OCI-LY7 (cell line): ENCODE measurements at regions not wholly inside any gene's neighbourhood (a gene's known extent, or its start where the extent isn't known, plus 50 kb on each side); places are given as distances from the start of the nearest gene placed in this dataset.

ENCODE experiments used
- BruUV-seq: library from RNA; stranded (reverse); fragments of 400-500 nt; replicated peaks from 2 replicates; lab custom pipeline; 2021; lab: Mats Ljungman, UMichigan
- CTCF ChIA-PET: fragments of 300-600 bp; sonication (Branson Sonifier 250); formaldehyde crosslinking; loops from one replicate; lab custom pipeline; 2022; ENCODE audit warnings: antibody characterized with exemption; ENCODE audit not compliant: unreplicated experiment; lab: Charles Lee
- POLR2A ChIA-PET: fragments of 300-600 bp; sonication (Branson Sonifier 250); formaldehyde crosslinking; loops from one replicate; lab custom pipeline; 2022; ENCODE audit warnings: antibody characterized with exemption; lab: Charles Lee
- DNase-seq: peaks from one replicate; pipeline ENCODE4 v3.0.0-alpha.2; 2015; ENCODE audit warnings: low spot score
- H2AFZ ChIP-seq: fragments of 200-600 bp; sonication (generic), shearing (Covaris generic); 2 replicates; pipeline ENCODE4 v1.6.1; 2014; ENCODE audit warnings: mild to moderate bottlenecking, antibody characterized with exemption, low read length, moderate library complexity
- H3K27ac ChIP-seq: fragments of 200-600 bp; sonication (generic); 2 replicates; pipeline ENCODE4 v1.5.1; 2014; ENCODE audit warnings: mixed run types, low read depth, mild to moderate bottlenecking, moderate library complexity, low read length, inconsistent platforms; ENCODE audit not compliant: poor library complexity, severe bottlenecking
- H3K36me3 ChIP-seq: fragments of 200-600 bp; sonication (generic); 2 replicates; pipeline ENCODE4 v1.6.1; 2014; ENCODE audit warnings: mild to moderate bottlenecking, antibody characterized with exemption, low read length, moderate library complexity, mixed read lengths; ENCODE audit not compliant: insufficient read depth
- H3K4me1 ChIP-seq: fragments of 200-600 bp; sonication (generic); 2 replicates; pipeline ENCODE4 v1.5.1; 2014; ENCODE audit warnings: mild to moderate bottlenecking, low read length; ENCODE audit not compliant: insufficient read depth, poor library complexity, severe bottlenecking
- H3K4me2 ChIP-seq: fragments of 200-600 bp; sonication (generic); 2 replicates; pipeline ENCODE4 v1.6.1; 2014; ENCODE audit warnings: mild to moderate bottlenecking, low read length
- H3K4me3 ChIP-seq: fragments of 200-600 bp; sonication (generic); 2 replicates; pipeline ENCODE4 v1.5.1; 2014; ENCODE audit warnings: mild to moderate bottlenecking, low read depth, low read length; ENCODE audit not compliant: poor library complexity, severe bottlenecking
- H3K79me2 ChIP-seq: fragments of 200-600 bp; sonication (generic); 2 replicates; pipeline ENCODE4 v1.6.1; 2016; ENCODE audit warnings: low read depth, mild to moderate bottlenecking, low read length, moderate library complexity, mixed read lengths; ENCODE audit not compliant: insufficient read depth
- H3K9me2 ChIP-seq: fragments of 200-600 bp; sonication (generic); 2 replicates; pipeline ENCODE4 v1.6.1; 2016; ENCODE audit warnings: mild to moderate bottlenecking, low read length, mixed read lengths; ENCODE audit not compliant: insufficient read depth
- H3K9me3 ChIP-seq: fragments of 200-600 bp; sonication (generic); 2 replicates; pipeline ENCODE4 v1.6.1; 2014; ENCODE audit warnings: mild to moderate bottlenecking, mixed run types, low read length, mixed read lengths
- H4K20me1 ChIP-seq: fragments of 200-600 bp; sonication (generic); 2 replicates; pipeline ENCODE4 v1.6.1; 2014; ENCODE audit warnings: mild to moderate bottlenecking, antibody characterized with exemption, low read length, moderate library complexity, mixed read lengths; ENCODE audit not compliant: insufficient read depth
- EZH2phosphoT487 ChIP-seq: fragments of 200-600 bp; sonication (generic); IDR thresholded peaks from 2 replicates; pipeline ENCODE4 v1.6.1; 2018; ENCODE audit warnings: low read depth, borderline replicate concordance, mild to moderate bottlenecking, mixed run types, antibody characterized with exemption, low read length, moderate library complexity, mixed read lengths
- intact Hi-C: fragments of 100-400 bp; cut with micrococcal nuclease; formaldehyde crosslinking; loops from one replicate; pipeline ENCODE4 v1.10.0; 2022; ENCODE audit not compliant: unreplicated experiment
- TF ChIP-seq, protein P1 (sequence below): fragments of 200-600 bp; sonication (generic); conservative IDR thresholded peaks from 2 replicates; pipeline ENCODE4 v1.5.1; 2014; ENCODE audit warnings: mild to moderate bottlenecking, antibody characterized with exemption, low read length, moderate library complexity, mixed read lengths

DNA sequence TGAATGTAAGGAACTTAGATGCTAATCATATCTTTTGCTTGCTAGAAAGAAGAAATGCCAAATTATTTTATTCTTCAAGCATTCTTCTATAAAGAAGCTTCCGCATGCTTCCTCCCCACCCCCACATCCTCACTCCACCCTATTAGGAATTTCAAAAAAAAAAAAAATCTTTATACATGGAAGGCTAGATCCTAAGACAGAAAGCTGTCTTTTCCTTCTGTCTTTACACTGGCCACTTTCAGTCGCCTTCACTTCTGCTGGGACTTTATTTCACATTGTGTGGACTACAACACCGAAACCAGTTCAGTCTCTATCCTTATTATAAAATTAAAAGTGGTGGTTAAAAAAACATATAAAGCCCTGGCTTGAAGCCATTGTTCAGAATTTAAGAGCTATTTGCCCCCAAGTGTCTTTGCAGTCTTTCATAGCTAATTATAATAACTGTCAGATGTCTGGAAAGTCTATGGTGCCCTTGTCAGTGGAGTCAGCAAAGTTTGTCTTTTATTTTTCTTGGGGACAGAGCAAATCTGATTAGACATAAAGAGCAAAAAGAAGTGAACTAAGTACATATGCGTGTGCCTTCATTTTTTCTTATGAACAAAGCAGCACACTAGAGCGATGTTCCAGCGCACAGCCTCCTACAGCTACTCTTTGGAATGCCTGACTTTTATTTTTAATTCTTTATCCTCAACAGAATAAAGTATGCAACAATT is 297.7 kb downstream of the PTPRC start:
- ChIA-PET CTCF (interaction anchor here (1.0 to 1.1 kb wide), 2 partner anchors 90 to 152 kb away, joined by 3 to 4 read pairs; no protein-coding TSS in a partner anchor), POLR2A (interaction anchor here (0.5 to 3.2 kb wide), 56 partner anchors 8 to 1530 kb away, joined by 3 to 40 read pairs (median 4); no protein-coding TSS in a partner anchor)
- peak; percentile 31 for DNase-seq
- H3K9me2 ChIP-seq: no peaks in the 10 kb centered on the region
- H3K4me1 ChIP-seq: peaks cover 34% of the 10 kb centered on the region
- H2AFZ ChIP-seq: peak overlapping the region; percentile 13; the same call in 1 of the 2 replicates
- peak overlapping the region; percentile 99 for H3K4me2 ChIP-seq
- no peaks in the 10 kb centered on the region for H4K20me1 ChIP-seq
- intact Hi-C loops: loop anchor here (1.0 to 10.0 kb wide), 5 partner anchors 105 to 1162 kb away; partner anchors contain the start of genes DENND1B and NEK7
- no peaks in the 10 kb centered on the region; the same call in 1 of the 2 replicates for H3K9me3 ChIP-seq
- peak overlapping the region; percentile 88 for H3K27ac ChIP-seq
- TSS peak; percentile 80 for BruUV-seq
- no peaks in the 10 kb centered on the region for H3K36me3 ChIP-seq
- TF ChIP-seq EZH2phosphoT487: no peak
- TF ChIP-seq, protein P1, sequence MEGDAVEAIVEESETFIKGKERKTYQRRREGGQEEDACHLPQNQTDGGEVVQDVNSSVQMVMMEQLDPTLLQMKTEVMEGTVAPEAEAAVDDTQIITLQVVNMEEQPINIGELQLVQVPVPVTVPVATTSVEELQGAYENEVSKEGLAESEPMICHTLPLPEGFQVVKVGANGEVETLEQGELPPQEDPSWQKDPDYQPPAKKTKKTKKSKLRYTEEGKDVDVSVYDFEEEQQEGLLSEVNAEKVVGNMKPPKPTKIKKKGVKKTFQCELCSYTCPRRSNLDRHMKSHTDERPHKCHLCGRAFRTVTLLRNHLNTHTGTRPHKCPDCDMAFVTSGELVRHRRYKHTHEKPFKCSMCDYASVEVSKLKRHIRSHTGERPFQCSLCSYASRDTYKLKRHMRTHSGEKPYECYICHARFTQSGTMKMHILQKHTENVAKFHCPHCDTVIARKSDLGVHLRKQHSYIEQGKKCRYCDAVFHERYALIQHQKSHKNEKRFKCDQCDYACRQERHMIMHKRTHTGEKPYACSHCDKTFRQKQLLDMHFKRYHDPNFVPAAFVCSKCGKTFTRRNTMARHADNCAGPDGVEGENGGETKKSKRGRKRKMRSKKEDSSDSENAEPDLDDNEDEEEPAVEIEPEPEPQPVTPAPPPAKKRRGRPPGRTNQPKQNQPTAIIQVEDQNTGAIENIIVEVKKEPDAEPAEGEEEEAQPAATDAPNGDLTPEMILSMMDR: no peak
- peak overlapping the region; percentile 78 for H3K4me3 ChIP-seq
- peaks cover 61% of the 10 kb centered on the region for H3K79me2 ChIP-seq

DNA sequence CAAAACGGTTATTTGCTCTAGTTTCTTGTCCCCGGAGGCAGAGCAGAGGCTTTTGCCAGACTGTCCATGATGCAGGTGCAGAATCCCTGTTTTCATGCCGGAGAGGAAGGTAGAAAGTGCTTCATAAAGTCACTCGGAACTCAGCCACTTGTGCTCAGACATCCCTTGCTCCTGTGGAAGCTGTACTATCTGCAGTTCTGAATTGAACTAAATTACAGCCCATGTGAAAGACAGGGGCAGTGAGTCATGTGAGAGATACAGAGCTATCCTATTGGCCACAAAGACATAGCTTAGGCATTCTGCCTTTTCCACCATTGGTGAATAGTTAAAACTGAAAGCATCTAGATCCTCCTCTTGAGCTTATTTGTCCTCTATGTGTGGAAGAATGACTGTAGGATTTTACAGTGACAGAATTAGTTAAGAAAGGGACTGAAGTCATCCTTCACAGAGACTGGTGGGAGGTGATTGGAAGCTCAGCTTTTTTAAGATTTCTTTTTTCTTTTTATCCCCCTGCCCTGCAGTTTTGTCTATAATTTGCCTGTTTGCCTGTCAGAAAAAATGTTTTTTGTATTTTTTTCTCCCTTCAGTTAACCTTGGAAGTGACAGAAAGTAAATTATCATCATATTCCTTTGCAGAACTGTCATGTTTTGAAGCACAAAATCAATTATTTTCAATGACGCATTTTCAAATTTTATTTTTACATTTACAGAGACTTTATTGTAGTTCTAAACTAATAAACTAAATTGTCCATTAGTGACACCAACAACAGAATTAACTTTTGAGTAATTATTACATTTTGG is 298.6 kb downstream of the PTPRC start:
- ChIA-PET CTCF (interaction anchor here (0.9 to 1.0 kb wide), 2 partner anchors 10 to 151 kb away, joined by 3 to 4 read pairs; no protein-coding TSS in a partner anchor), POLR2A (interaction anchor here (0.5 to 3.2 kb wide), 46 partner anchors 8 to 1091 kb away, joined by 3 to 40 read pairs (median 4); partner anchors contain the start of gene C1orf53)
- H3K4me1 ChIP-seq: peaks cover 29% of the 10 kb centered on the region
- H4K20me1 ChIP-seq: no peaks in the 10 kb centered on the region
- H3K4me2 ChIP-seq: peak overlapping the region; percentile 99
- TF ChIP-seq, protein P1: no peak
- TF ChIP-seq EZH2phosphoT487: no peak
- peak overlapping the region; percentile 88 for H3K27ac ChIP-seq
- peak; percentile 94 for DNase-seq
- H3K9me2 ChIP-seq: no peaks in the 10 kb centered on the region
- H3K4me3 ChIP-seq: peak overlapping the region; percentile 78
- BruUV-seq: TSS peak; percentile 81
- peaks cover 52% of the 10 kb centered on the region for H3K79me2 ChIP-seq
- H2AFZ ChIP-seq: peak overlapping the region; percentile 94
- H3K36me3 ChIP-seq: no peaks in the 10 kb centered on the region
- intact Hi-C loops: loop anchor here (1.0 to 10.0 kb wide), 4 partner anchors 176 to 1163 kb away; partner anchors contain the start of genes DENND1B and NEK7
- H3K9me3 ChIP-seq: no peaks in the 10 kb centered on the region; the same call in 1 of the 2 replicates
